HL-60 (cell line): ENCODE measurements at regions not wholly inside any gene's neighbourhood (a gene's known extent, or its start where the extent isn't known, plus 50 kb on each side); places are given as distances from the start of the nearest gene placed in this dataset.

Source experiments
- DNase-seq, 2 experiments: peaks; one replicate each; pipeline ENCODE4 v3.0.0-alpha.2; 2010 to 2020; ENCODE audit warnings: low read depth in 1 of 2, low spot score in 1 of 2
- H3K27ac ChIP-seq: fragments of 250-450 bp; sonication (Bioruptor Pico); replicated peaks from 2 replicates; pipeline ENCODE4 v1.5.1; 2020; ENCODE audit warnings: mild to moderate bottlenecking, moderate library complexity
- H3K27me3 ChIP-seq: fragments of 250-450 bp; sonication (Bioruptor Pico); 2 replicates; pipeline ENCODE4 v1.5.1; 2021; ENCODE audit warnings: mild to moderate bottlenecking, moderate library complexity; ENCODE audit not compliant: insufficient read depth, poor library complexity, severe bottlenecking
- H3K4me3 ChIP-seq: replicated peaks from 2 replicates; pipeline ENCODE4 v1.5.1; 2011; ENCODE audit warnings: mild to moderate bottlenecking, control low read depth, low read length; ENCODE audit not compliant: insufficient read depth
- CTCF ChIP-seq: IDR thresholded peaks from one replicate; pipeline ENCODE4 v1.5.1; 2011; ENCODE audit warnings: low read length, control low read depth, inconsistent platforms; ENCODE audit not compliant: insufficient read depth
- GABPA ChIP-seq: IDR thresholded peaks from 2 replicates; pipeline ENCODE4 v1.6.1; 2012; ENCODE audit warnings: low read depth
- POLR2AphosphoS5 ChIP-seq: IDR thresholded peaks from 2 replicates; pipeline ENCODE4 v1.6.1; 2012; ENCODE audit warnings: low read depth
- REST ChIP-seq: IDR thresholded peaks from 2 replicates; pipeline ENCODE4 v1.6.1; 2012; ENCODE audit warnings: low read depth; ENCODE audit not compliant: insufficient replicate concordance
- SPI1 ChIP-seq: IDR thresholded peaks from 2 replicates; pipeline ENCODE4 v1.6.1; 2012; ENCODE audit warnings: low read depth, mild to moderate bottlenecking, borderline replicate concordance

- DNase-seq: no peak
- Histone ChIP-seq H3K4me3 (no peak overlapping the region), H3K27ac (no peak overlapping the region), H3K27me3 (no peaks in the 10 kb centered on the region)
- TF ChIP-seq REST (no peak), SPI1 (no peak)
Observed at GRCh38 chr6:167665698-167666330, 160.9 kb upstream of the AFDN start.

- DNase-seq: no peak
- TF ChIP-seq SPI1 (no peak), GABPA (no peak), CTCF (no peak), POLR2AphosphoS5 (no peak), REST (no peak)
- Histone ChIP-seq H3K27ac (no peak overlapping the region), H3K27me3 (no peaks in the 10 kb centered on the region), H3K4me3 (no peak overlapping the region)
Observed at GRCh38 chr6:167666571-167667203, 160.0 kb upstream of the AFDN start.

- no peak for TF ChIP-seq SPI1
- no peak for TF ChIP-seq CTCF
- TF ChIP-seq REST: no peak
- no peak for TF ChIP-seq POLR2AphosphoS5
- TF ChIP-seq GABPA: no peak
- Histone ChIP-seq H3K27me3 (no peaks in the 10 kb centered on the region), H3K4me3 (no peak overlapping the region), H3K27ac (no peak overlapping the region)
- no peak for DNase-seq
Observed at GRCh38 chr6:167667204-167668018, 159.3 kb upstream of the AFDN start.
